Epithelial cell of esophagus (primary cell): ENCODE measurements at regions not wholly inside any gene's neighbourhood (a gene's known extent, or its start where the extent isn't known, plus 50 kb on each side); places are given as distances from the start of the nearest gene placed in this dataset.
A peak's percentile ranks its signal among the peaks of the same experiment; 100 is the strongest.

Source experiments
- DNase-seq: peaks from one replicate; pipeline ENCODE4 v3.0.0; 2010; ENCODE audit warnings: low read depth
- H3K4me3 ChIP-seq: 2 replicates; pipeline ENCODE4 v1.5.1; 2011; ENCODE audit warnings: mild to moderate bottlenecking, low read length, control low read depth
- TF ChIP-seq, protein P1 (sequence below): IDR thresholded peaks from 2 replicates; pipeline ENCODE4 v1.5.1; 2011; ENCODE audit warnings: low read depth, mild to moderate bottlenecking, low read length, control low read depth, inconsistent platforms; ENCODE audit not compliant: insufficient read depth; ENCODE audit errors: missing control alignments

DNA sequence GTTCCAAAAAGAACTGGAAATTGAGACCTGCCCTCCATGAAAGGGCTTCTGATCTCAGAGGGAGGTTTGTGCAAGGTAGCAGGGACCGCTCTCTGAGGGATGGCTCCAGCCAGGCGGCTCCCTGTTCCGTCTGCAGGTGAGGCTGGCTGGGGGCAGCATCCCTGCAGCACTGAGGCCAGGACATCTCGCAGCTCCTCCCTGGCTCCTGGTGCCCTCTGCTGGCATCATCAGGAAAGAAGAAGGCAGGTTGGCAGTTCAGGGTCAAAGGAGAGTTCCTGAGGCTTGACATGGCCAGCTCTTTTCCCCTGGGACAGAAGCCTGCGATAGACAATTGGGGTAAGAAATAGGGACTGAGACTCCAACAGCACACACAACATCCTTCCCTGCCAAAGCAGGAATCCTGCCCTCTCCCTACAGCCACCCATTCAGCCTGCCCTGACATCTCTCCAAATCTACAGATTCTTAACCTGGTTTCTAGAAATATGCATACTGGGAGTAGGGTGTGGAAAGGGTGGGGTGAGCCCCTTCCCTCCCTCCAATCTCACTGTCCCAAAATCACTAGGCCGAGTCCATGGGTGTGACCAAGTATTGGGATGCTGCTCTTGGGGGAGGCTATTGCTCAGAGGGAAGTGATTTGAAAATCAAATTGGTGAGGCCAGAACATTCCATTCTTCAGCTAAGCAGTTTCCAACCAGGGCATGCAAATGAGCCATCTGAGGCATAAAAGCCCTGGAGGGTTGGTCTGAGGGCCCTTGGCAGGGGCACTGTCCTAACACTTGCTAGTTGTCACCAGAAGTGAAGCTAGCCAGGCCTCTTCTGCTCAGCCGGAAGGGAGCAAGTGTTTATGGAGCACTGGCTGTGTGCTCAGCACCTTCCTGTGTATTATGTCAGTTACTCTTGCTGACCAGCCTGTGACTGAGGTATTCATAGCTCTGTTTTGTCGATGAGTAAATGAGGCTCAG lies 185.4 kb downstream of the TFCP2L1 start:
- DNase-seq: peak; percentile 29
- TF ChIP-seq, protein P1, sequence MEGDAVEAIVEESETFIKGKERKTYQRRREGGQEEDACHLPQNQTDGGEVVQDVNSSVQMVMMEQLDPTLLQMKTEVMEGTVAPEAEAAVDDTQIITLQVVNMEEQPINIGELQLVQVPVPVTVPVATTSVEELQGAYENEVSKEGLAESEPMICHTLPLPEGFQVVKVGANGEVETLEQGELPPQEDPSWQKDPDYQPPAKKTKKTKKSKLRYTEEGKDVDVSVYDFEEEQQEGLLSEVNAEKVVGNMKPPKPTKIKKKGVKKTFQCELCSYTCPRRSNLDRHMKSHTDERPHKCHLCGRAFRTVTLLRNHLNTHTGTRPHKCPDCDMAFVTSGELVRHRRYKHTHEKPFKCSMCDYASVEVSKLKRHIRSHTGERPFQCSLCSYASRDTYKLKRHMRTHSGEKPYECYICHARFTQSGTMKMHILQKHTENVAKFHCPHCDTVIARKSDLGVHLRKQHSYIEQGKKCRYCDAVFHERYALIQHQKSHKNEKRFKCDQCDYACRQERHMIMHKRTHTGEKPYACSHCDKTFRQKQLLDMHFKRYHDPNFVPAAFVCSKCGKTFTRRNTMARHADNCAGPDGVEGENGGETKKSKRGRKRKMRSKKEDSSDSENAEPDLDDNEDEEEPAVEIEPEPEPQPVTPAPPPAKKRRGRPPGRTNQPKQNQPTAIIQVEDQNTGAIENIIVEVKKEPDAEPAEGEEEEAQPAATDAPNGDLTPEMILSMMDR: peak; percentile 64
- no peak overlapping the region for H3K4me3 ChIP-seq

DNA sequence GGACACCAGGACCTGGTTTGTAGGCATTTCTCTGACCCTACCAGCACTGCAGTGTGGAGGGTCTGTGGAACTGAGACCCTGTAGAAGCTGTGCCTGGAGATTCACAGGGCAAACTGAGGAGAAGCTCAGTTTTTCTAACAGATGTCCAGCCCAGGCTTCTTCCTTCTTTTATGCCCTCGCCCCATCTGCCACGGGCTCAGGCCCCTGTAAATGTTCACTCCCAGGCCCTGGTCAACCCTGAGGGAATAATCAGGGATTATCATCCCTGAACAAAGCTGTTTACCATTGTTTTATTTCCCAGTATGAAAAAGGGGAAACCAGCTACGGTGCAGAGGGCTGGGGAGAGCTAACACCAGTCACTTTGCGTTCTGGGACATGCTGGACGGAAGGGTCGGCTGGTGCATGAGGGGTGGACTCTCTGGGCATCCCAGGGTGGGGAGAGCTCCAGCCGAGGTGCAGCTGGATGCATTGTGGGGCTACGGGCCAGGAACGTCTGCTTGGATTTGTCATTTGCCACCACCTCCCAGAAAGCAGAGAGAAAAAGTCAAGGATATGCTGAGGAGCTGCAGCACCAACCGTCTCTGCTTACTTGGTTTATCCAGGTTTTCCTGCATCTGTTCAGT lies 183.8 kb downstream of the TFCP2L1 start:
- TF ChIP-seq, protein P1: no peak
- DNase-seq: no peak
- no peak overlapping the region for H3K4me3 ChIP-seq

DNA sequence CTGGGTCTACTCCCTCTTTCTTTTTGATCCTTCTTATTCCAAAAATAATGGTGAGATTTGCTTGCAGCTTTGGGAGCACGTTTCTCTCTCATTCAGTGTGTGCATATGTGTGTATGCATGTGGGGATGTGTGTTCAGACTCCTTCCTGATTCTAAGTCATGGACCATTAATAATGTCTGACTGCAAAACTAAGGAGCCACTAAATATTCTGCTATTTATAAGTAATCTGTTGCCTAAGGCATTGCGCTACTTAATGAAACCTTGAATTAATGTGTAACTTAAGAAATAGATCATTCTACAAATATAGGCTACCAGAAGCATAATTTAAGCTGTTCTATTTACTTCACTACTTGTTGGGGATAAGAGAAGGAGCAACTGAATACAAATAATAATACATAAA lies 182.1 kb downstream of the TFCP2L1 start:
- no peak for DNase-seq
- TF ChIP-seq, protein P1: no peak
- H3K4me3 ChIP-seq: no peak overlapping the region

DNA sequence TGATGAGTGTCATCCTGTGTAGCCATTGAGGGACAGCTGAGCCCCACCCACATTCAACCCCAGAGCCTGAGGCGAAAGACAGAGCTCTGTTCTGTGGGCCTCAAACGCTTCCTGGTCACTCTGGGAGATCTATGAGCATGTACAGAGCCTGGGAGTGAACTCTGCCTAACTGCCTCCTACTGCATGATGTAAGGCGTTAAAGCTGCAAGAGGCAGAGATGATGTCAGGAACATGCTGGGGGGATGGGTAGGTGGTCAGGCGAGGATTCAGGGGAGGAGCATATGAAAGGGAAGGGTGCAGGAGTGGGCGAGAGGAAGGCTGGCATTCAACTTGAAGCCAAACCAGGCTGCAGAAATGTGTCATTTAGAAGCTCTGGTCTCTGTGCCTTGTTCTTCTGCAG lies 181.0 kb downstream of the TFCP2L1 start:
- TF ChIP-seq, protein P1: no peak
- DNase-seq: no peak
- no peak overlapping the region for H3K4me3 ChIP-seq

DNA sequence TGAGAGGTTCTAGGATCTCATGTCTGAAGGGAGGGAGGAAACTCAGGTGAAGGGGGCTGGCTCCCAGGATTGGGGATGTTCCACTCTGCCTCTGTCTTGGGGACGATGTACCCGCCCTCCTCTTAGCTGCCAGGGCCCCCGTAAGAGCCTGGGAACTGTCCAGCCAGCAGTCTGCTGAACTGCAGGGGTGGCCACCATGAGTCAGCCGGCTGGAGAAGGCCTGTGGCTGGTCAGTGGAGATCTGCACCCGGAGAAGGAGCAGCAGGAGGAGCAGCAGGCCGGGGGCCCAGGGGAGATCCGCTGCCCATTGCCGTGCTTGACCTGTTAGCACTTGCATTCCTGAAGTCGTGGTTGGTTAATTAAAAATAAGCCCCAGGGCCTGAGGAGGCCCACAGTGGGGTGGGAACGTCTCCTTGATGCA lies 180.3 kb downstream of the TFCP2L1 start:
- peak; percentile 18 for DNase-seq
- no peak overlapping the region for H3K4me3 ChIP-seq
- TF ChIP-seq, protein P1: no peak

DNA sequence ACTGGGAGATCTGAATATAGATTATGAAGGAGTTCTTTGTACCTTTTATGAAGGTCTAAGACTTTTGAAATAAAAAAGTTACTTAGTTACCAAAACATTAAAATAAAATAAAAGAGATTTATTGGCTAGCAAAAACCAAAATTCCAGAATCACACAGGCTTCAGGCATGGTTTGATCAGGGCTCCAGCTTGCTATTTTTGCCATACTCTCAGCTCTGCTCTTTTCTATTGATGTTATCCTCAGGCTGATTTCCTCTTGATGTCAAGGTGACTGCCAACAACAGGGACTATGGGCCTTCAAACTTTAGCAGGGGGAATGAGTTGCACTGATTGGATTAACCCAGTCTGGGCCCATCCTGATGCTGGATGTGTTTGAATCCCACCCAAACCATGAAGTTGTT lies 174.1 kb downstream of the TFCP2L1 start:
- no peak for DNase-seq

More for the DNA sequence above, 174.1 kb downstream of the TFCP2L1 start:
- H3K4me3 ChIP-seq: no peak overlapping the region
- TF ChIP-seq, protein P1: no peak
